ENCODE measurements at regions not wholly inside any gene's neighbourhood (a gene's known extent, or its start where the extent isn't known, plus 50 kb on each side); places are given as distances from the start of the nearest gene placed in this dataset. TPM values are rescaled to one million over a fixed set of nuclear protein-coding genes. Genes with fewer than 3 reads are reported as not detected.

DNA sequence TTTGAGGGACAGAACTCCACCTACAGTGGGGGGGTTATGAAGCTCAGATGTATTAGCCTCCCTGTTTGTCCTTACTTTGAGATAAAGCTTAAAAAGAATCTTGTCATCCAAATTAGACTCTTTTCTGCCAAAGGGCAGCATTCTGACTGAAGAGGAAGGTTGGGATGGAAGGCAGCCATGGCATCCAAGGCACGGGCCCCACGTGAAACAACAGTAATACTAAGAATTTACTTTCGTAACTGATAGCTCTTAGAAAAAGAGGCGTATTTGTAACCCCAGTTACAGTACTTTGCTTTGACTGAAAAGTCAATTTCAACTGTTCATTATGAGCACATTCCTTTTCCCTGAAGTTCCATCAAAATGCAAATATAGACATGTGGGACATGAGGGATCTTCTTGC lies 168.5 kb downstream of the ARRDC3 start:
- H3K27ac ChIP-seq (ENCODE audit: low read depth, low read length): no peak overlapping the region
- no peaks in the 10 kb centered on the region for H3K27me3 ChIP-seq (ENCODE audit: control insufficient read depth in 3 of 3, insufficient read depth in 3 of 3, low read length in 3 of 3)
- H3K9me3 ChIP-seq (ENCODE audit: control insufficient read depth in 3 of 3, low read length in 3 of 3): no peaks in the 10 kb centered on the region
- no peak overlapping the region for H3K9ac ChIP-seq (ENCODE audit: low read depth in 1 of 3, low read length in 3 of 3)
- H3K36me3 ChIP-seq (ENCODE audit: control insufficient read depth in 3 of 3, insufficient read depth in 3 of 3, low read length in 3 of 3): no peaks in the 10 kb centered on the region
- peaks cover 0 to 11% (median 3%) of the 10 kb centered on the region in 3 donors for H3K4me1 ChIP-seq (ENCODE audit: control insufficient read depth in 3 of 3, insufficient read depth in 3 of 3, low read length in 3 of 3)
- H3K4me3 ChIP-seq (ENCODE audit: low read length in 3 of 3): no peak overlapping the region

Small RNAs in the stretch of these regions (small RNA-seq; reads per million reads assigned to genes)
- gene RF00017 (not detected), gene RNU4-90P (not detected)
